ENCODE measurements at regions not wholly inside any gene's neighbourhood (a gene's known extent, or its start where the extent isn't known, plus 50 kb on each side); places are given as distances from the start of the nearest gene placed in this dataset.

- no peak for DNase-seq
These were observed 79.6 kb downstream of the NCOR2 start for GRCh38 chr12:124487834-124488165.

- peak; percentile 53 for DNase-seq
These were observed 80.2 kb downstream of the NCOR2 start for GRCh38 chr12:124487066-124487833.

- DNase-seq: no peak
These were observed 81.0 kb downstream of the NCOR2 start for GRCh38 chr12:124486346-124486963.

- DNase-seq: no peak
These were observed 82.0 kb downstream of the NCOR2 start for GRCh38 chr12:124485371-124485770.

GRCh38 chr12:124484526-124484953 is 82.9 kb downstream of the NCOR2 start:
- DNase-seq: no peak

- no peak for DNase-seq
These were observed 83.3 kb downstream of the NCOR2 start for GRCh38 chr12:124484067-124484466.

GRCh38 chr12:124482901-124483799 is 84.3 kb downstream of the NCOR2 start:
- DNase-seq: peak; percentile 24

GRCh38 chr12:124482567-124482893 is 84.9 kb downstream of the NCOR2 start:
- no peak for DNase-seq

GRCh38 chr12:124481772-124482566 is 85.4 kb downstream of the NCOR2 start:
- DNase-seq: no peak

GRCh38 chr12:124481257-124481750 is 86.1 kb downstream of the NCOR2 start:
- no peak for DNase-seq

GRCh38 chr12:124480469-124481256 is 86.7 kb downstream of the NCOR2 start:
- DNase-seq: no peak

- no peak for DNase-seq
These were observed 87.5 kb downstream of the NCOR2 start for GRCh38 chr12:124479680-124480468.

GRCh38 chr12:124478985-124479645 is 88.3 kb downstream of the NCOR2 start:
- no peak for DNase-seq

GRCh38 chr12:124478416-124478815 is 89.0 kb downstream of the NCOR2 start:
- DNase-seq: no peak

- no peak for DNase-seq
These were observed 90.1 kb downstream of the NCOR2 start for GRCh38 chr12:124477107-124477915.

- no peak for DNase-seq
These were observed 91.4 kb downstream of the NCOR2 start for GRCh38 chr12:124476011-124476400.

GRCh38 chr12:124475295-124476010 is 92.0 kb downstream of the NCOR2 start:
- no peak for DNase-seq

GRCh38 chr12:124474709-124475108 is 92.7 kb downstream of the NCOR2 start:
- peak; percentile 73 for DNase-seq

Measured in left hindlimb (tissue), 1 donor.